Naive thymus-derived CD4-positive, alpha-beta T cell (primary cell): ENCODE measurements at regions not wholly inside any gene's neighbourhood (a gene's known extent, or its start where the extent isn't known, plus 50 kb on each side); places are given as distances from the start of the nearest gene placed in this dataset.
"Not testable (repeated sequence)": the region's sequence is repeated elsewhere in the genome, so short reads cannot be mapped to it uniquely, and the experiment has no call there.

Source experiments
- ATAC-seq: fragments of 150-1000 bp; cut with Tn5 transposase; 2 replicates; pipeline ENCODE4 v1.10.0; 2021; ENCODE audit warnings: mild to moderate bottlenecking, moderate library complexity
- CTCF ChIA-PET: fragments of 350-600 bp; sonication (Branson Sonifier 250); formaldehyde crosslinking; loops from one replicate; lab custom pipeline; 2021; ENCODE audit warnings: antibody characterized with exemption; lab: Charles Lee
- POLR2A ChIA-PET: fragments of 350-600 bp; sonication (Branson Sonifier 250); formaldehyde crosslinking; loops from one replicate; lab custom pipeline; 2021; ENCODE audit warnings: antibody characterized with exemption, inconsistent platforms; lab: Charles Lee
- DNase-seq, 9 donors: peaks; one replicate each; pipeline versions ENCODE4 v3.0.0 to v3.0.0-alpha.2; 2020 to 2022; ENCODE audit warnings: mixed read lengths in 1 of 9
- H3K27ac ChIP-seq: one replicate; pipeline ENCODE4 v1.7.0; 2013; ENCODE audit warnings: mild to moderate bottlenecking, low read depth, low read length, moderate library complexity
- H3K27me3 ChIP-seq, 2 donors: one replicate each; pipeline ENCODE4 v1.7.0; 2013; ENCODE audit warnings: low read length in 2 of 2, mild to moderate bottlenecking in 2 of 2, moderate library complexity in 2 of 2; ENCODE audit not compliant: control insufficient read depth in 2 of 2, insufficient read depth in 2 of 2
- H3K36me3 ChIP-seq, 3 experiments: 1 replicate in 2 of 3; 2 replicates in 1 of 3; pipeline ENCODE4 v1.7.0; 2013; ENCODE audit warnings: low read length in 3 of 3, mild to moderate bottlenecking in 3 of 3, moderate library complexity in 1 of 3; ENCODE audit not compliant: insufficient read depth in 3 of 3, control insufficient read depth in 2 of 3
- H3K4me1 ChIP-seq, 2 donors: one replicate each; pipeline ENCODE4 v1.7.0; 2013; ENCODE audit warnings: low read length in 2 of 2, mild to moderate bottlenecking in 2 of 2, moderate library complexity in 1 of 2; ENCODE audit not compliant: control insufficient read depth in 2 of 2, insufficient read depth in 2 of 2
- H3K4me3 ChIP-seq: 2 replicates; pipeline ENCODE4 v1.7.0; 2013; ENCODE audit warnings: mild to moderate bottlenecking, low read length
- H3K9me3 ChIP-seq, 3 experiments: 1 replicate in 2 of 3; 2 replicates in 1 of 3; pipeline ENCODE4 v1.7.0; 2013; ENCODE audit warnings: low read length in 3 of 3; ENCODE audit not compliant: control insufficient read depth in 2 of 3
- H3K27ac Mint-ChIP-seq, 9 donors: one replicate each; pipeline ENCODE4 v1.8.0; 2020 to 2022; ENCODE audit warnings: mixed read lengths in 9 of 9, mild to moderate bottlenecking in 8 of 9, moderate library complexity in 5 of 9, inconsistent platforms in 2 of 9
- H3K27me3 Mint-ChIP-seq, 5 donors: one replicate each; pipeline ENCODE4 v1.8.0; 2021 to 2022; ENCODE audit warnings: mixed read lengths in 5 of 5, mild to moderate bottlenecking in 1 of 5
- H3K36me3 Mint-ChIP-seq, 5 donors: one replicate each; pipeline ENCODE4 v1.8.0; 2020 to 2022; ENCODE audit warnings: mixed read lengths in 5 of 5, mild to moderate bottlenecking in 3 of 5, inconsistent platforms in 1 of 5
- H3K4me1 Mint-ChIP-seq, 7 donors: one replicate each; pipeline ENCODE4 v1.8.0; 2020 to 2022; ENCODE audit warnings: mixed read lengths in 7 of 7, mild to moderate bottlenecking in 3 of 7, inconsistent platforms in 1 of 7
- H3K4me3 Mint-ChIP-seq, 10 donors: one replicate each; pipeline ENCODE4 v1.8.0; 2020 to 2022; ENCODE audit warnings: mild to moderate bottlenecking in 10 of 10, mixed read lengths in 10 of 10, moderate library complexity in 6 of 10, inconsistent platforms in 2 of 10
- H3K9me3 Mint-ChIP-seq, 11 donors: one replicate each; pipeline ENCODE4 v1.8.0; 2020 to 2022; ENCODE audit warnings: mixed read lengths in 11 of 11, mild to moderate bottlenecking in 4 of 11, inconsistent platforms in 1 of 11, moderate library complexity in 1 of 11
- intact Hi-C, 2 donors: fragments of 100-400 bp; cut with micrococcal nuclease; formaldehyde crosslinking; loops; one replicate each; pipeline ENCODE4 v1.15.1; 2023

- CTCF ChIA-PET, result no interaction called here
- Histone ChIP-seq H3K4me3 (no peak overlapping the region), H3K9me3 (peaks cover 0 to 10% (median 0%) of the 10 kb centered on the region in 3 experiments), H3K4me1 (no peaks in the 10 kb centered on the region), H3K36me3 (no peaks in the 10 kb centered on the region), H3K27me3 (no peaks in the 10 kb centered on the region), H3K27ac (no peak overlapping the region)
- H3K27me3 Mint-ChIP-seq, result no peaks in the 10 kb centered on the region
- POLR2A ChIA-PET, result no interaction called here
- H3K9me3 Mint-ChIP-seq, result peaks cover 10 to 43% (median 18%) of the 10 kb centered on the region in 11 donors
- DNase-seq (no peak), ATAC-seq (no peak)
- H3K36me3 Mint-ChIP-seq, result no peaks in the 10 kb centered on the region
- no peak overlapping the region for H3K4me3 Mint-ChIP-seq
- intact Hi-C loops, result no loop called here
- no peak overlapping the region for H3K27ac Mint-ChIP-seq
- no peaks in the 10 kb centered on the region for H3K4me1 Mint-ChIP-seq
Observed at GRCh38 chr4:60461551-60461950, 738.6 kb upstream of the ADGRL3 start.

GRCh38 chr4:60463857-60464502 is 736.1 kb upstream of the ADGRL3 start:
- no peak overlapping the region for H3K4me3 Mint-ChIP-seq
- H3K36me3 Mint-ChIP-seq, result no peaks in the 10 kb centered on the region
- DNase-seq, result no peak
- H3K27ac ChIP-seq, result no peak overlapping the region
- H3K9me3 ChIP-seq, result peaks cover 0 to 10% (median 0%) of the 10 kb centered on the region in 3 experiments
- H3K4me3 ChIP-seq, result no peak overlapping the region
- no peaks in the 10 kb centered on the region for H3K4me1 ChIP-seq
- intact Hi-C loops, result no loop called here
- CTCF ChIA-PET, result no interaction called here
- POLR2A ChIA-PET, result no interaction called here
- peaks cover 8 to 47% (median 21%) of the 10 kb centered on the region in 11 donors for H3K9me3 Mint-ChIP-seq
- H3K27ac Mint-ChIP-seq, result no peak overlapping the region
- no peaks in the 10 kb centered on the region for H3K36me3 ChIP-seq
- no peaks in the 10 kb centered on the region for H3K4me1 Mint-ChIP-seq
- H3K27me3 ChIP-seq, result no peaks in the 10 kb centered on the region
- no peak for ATAC-seq
- no peaks in the 10 kb centered on the region for H3K27me3 Mint-ChIP-seq

GRCh38 chr4:60482921-60483351 is 717.2 kb upstream of the ADGRL3 start:
- Histone ChIP-seq H3K4me3 (no peak overlapping the region), H3K36me3 (no peaks in the 10 kb centered on the region), H3K9me3 (no peaks in the 10 kb centered on the region), H3K4me1 (no peaks in the 10 kb centered on the region), H3K27ac (no peak overlapping the region), H3K27me3 (no peaks in the 10 kb centered on the region)
- Mint-ChIP-seq H3K36me3 (no peaks in the 10 kb centered on the region), H3K27ac (no peak overlapping the region), H3K9me3 (peaks cover 0 to 29% (median 6%) of the 10 kb centered on the region in 11 donors), H3K4me3 (no peak overlapping the region), H3K27me3 (no peaks in the 10 kb centered on the region), H3K4me1 (no peaks in the 10 kb centered on the region)
- ATAC-seq, result no peak
- CTCF ChIA-PET, result no interaction called here
- intact Hi-C loops, result no loop called here
- no peak for DNase-seq
- POLR2A ChIA-PET, result no interaction called here

GRCh38 chr4:60485276-60485675 is 714.9 kb upstream of the ADGRL3 start:
- H3K4me1 Mint-ChIP-seq, result no peaks in the 10 kb centered on the region
- CTCF ChIA-PET, result no interaction called here
- H3K27ac Mint-ChIP-seq, result no peak overlapping the region
- POLR2A ChIA-PET, result no interaction called here
- Histone ChIP-seq H3K27ac (no peak overlapping the region), H3K27me3 (no peaks in the 10 kb centered on the region), H3K36me3 (no peaks in the 10 kb centered on the region), H3K4me3 (no peak overlapping the region), H3K4me1 (no peaks in the 10 kb centered on the region), H3K9me3 (no peaks in the 10 kb centered on the region)
- H3K27me3 Mint-ChIP-seq, result no peaks in the 10 kb centered on the region
- H3K9me3 Mint-ChIP-seq, result peaks cover 0 to 33% (median 6%) of the 10 kb centered on the region in 11 donors
- intact Hi-C loops, result no loop called here
- ATAC-seq, result no peak
- DNase-seq, result no peak
- no peaks in the 10 kb centered on the region for H3K36me3 Mint-ChIP-seq
- no peak overlapping the region for H3K4me3 Mint-ChIP-seq

GRCh38 chr4:60487118-60487761 is 712.9 kb upstream of the ADGRL3 start:
- H3K4me1 ChIP-seq, H3K4me1 Mint-ChIP-seq, H3K27me3 ChIP-seq, intact Hi-C loops, H3K27ac ChIP-seq, H3K36me3 Mint-ChIP-seq, H3K9me3 ChIP-seq, POLR2A ChIA-PET, H3K27me3 Mint-ChIP-seq, H3K36me3 ChIP-seq, CTCF ChIA-PET, DNase-seq, ATAC-seq, H3K4me3 ChIP-seq, H3K27ac Mint-ChIP-seq, H3K4me3 Mint-ChIP-seq: not testable (repeated sequence)
- H3K9me3 Mint-ChIP-seq, result peaks cover 0 to 40% (median 5%) of the 10 kb centered on the region in 11 donors

DNA sequence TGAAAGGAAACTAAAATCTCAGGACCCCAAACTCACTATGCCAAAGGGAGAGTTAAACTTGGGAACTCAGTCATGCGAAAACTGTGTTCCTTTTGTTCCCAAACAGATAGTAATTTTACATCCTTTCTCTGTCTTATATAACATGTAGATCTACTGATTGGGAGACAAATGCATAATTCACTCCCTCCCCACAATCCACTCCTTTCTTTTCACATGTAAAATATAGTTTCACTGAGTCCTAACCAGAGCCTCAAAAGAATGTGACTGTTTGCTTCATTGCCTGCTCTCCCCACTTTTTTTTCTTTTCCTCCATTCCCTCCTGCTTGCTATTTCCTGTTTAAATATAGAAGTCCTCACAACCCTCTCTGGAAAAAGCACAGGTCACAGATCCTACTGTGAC is 699.3 kb upstream of the ADGRL3 start:
- H3K4me3 ChIP-seq, result no peak overlapping the region
- H3K4me1 ChIP-seq, result no peaks in the 10 kb centered on the region
- no peak overlapping the region for H3K27ac ChIP-seq
- CTCF ChIA-PET, result no interaction called here
- Mint-ChIP-seq H3K27me3 (no peaks in the 10 kb centered on the region), H3K4me1 (no peaks in the 10 kb centered on the region), H3K36me3 (peaks cover 0 to 4% (median 0%) of the 10 kb centered on the region in 5 donors), H3K4me3 (no peak overlapping the region), H3K9me3 (peaks cover 4 to 38% (median 18%) of the 10 kb centered on the region in 11 donors), H3K27ac (no peak overlapping the region)
- no peaks in the 10 kb centered on the region for H3K27me3 ChIP-seq
- no peaks in the 10 kb centered on the region for H3K36me3 ChIP-seq
- POLR2A ChIA-PET, result no interaction called here
- intact Hi-C loops, result no loop called here
- peaks cover 0 to 6% (median 0%) of the 10 kb centered on the region in 3 experiments for H3K9me3 ChIP-seq
- ATAC-seq (no peak), DNase-seq (no peak)

DNA sequence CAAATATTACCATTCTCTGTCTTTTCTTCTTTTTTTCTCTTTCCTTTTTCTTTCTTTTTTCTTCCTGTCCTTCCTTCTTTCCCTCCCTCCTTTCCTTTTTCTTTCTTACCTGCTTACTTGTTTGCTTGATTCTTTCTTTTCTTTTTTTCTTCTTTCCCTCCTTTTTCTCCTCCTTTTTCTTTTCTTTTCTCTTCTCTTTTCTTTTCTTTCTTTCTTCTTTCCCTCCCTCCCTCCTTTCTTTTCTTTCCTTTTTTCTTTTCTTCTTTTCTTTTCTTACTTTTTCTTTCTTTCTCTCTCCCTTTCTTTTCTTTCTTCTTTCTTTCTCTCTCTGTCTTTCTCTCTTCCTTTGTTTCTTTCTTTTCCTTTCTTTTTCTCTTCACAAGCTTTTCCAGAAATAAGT is 697.4 kb upstream of the ADGRL3 start:
- Histone ChIP-seq H3K4me3 (no peak overlapping the region), H3K27ac (no peak overlapping the region), H3K9me3 (peaks cover 0 to 6% (median 0%) of the 10 kb centered on the region in 3 experiments), H3K4me1 (no peaks in the 10 kb centered on the region), H3K27me3 (no peaks in the 10 kb centered on the region), H3K36me3 (no peaks in the 10 kb centered on the region)
- Mint-ChIP-seq H3K27me3 (no peaks in the 10 kb centered on the region), H3K36me3 (peaks cover 0 to 4% (median 0%) of the 10 kb centered on the region in 5 donors), H3K4me3 (no peak overlapping the region), H3K9me3 (peaks cover 7 to 32% (median 22%) of the 10 kb centered on the region in 11 donors), H3K27ac (no peak overlapping the region), H3K4me1 (no peaks in the 10 kb centered on the region)
- intact Hi-C loops, result no loop called here
- ChIA-PET POLR2A (no interaction called here), CTCF (no interaction called here)
- no peak for ATAC-seq
- no peak for DNase-seq
